T-helper 2 cell treated with Interferon-gamma antibody and Interleukin-4, amounts not matched to agents 100 ng/mL and 5 ng/mL, for 36 hours (primary cell): ENCODE measurements at regions not wholly inside any gene's neighbourhood (a gene's known extent, or its start where the extent isn't known, plus 50 kb on each side); places are given as distances from the start of the nearest gene placed in this dataset.
"Not testable (repeated sequence)": the region's sequence is repeated elsewhere in the genome, so short reads cannot be mapped to it uniquely, and the experiment has no call there.

ENCODE experiments used
- intact Hi-C: fragments of 100-400 bp; cut with micrococcal nuclease; formaldehyde crosslinking; loops from one replicate; pipeline ENCODE4 v1.15.1; 2023

DNA sequence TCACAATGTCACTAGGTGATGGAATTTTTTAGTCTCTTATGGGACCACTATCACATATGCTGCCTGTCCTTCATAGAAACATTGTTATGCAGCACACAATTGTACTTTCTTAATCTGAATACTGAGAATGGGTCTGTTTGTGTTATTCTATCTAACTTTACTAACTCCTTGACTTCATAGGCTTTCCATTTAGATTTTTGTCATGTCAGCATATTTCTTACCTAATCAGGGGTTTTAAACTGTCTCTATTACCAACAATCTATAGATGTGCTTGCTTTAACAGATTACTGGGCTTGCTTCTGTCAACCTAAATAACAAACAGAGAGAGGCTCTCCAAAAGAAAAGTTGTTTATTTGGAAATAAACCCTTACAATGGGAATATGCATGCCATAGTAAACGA, 289.6 kb upstream of the ZNF804A start:
- intact Hi-C loops: no loop called here

DNA sequence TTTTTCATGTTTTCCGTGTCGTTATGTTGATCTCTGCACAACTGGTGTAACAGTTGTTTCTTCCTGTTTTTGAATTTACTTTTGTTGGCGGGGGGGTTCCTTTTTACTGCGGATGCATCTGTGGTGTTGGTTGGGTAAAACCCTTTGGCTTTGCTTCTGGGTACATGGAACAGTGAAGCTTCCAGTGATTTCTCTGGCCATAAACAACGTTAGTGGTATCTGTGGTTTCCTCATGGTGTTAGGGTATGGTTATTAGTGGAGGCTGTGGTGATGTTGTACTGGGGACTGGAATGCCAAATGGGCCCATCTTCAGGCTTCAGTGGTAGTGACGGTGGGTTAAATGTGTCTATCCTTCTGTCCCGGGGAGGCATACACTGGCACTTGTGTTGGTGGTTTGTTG, 285.4 kb upstream of the ZNF804A start:
- intact Hi-C loops: no loop called here

- intact Hi-C loops: no loop called here
These were observed 283.5 kb upstream of the ZNF804A start for GRCh38 chr2:184314829-184315228.

DNA sequence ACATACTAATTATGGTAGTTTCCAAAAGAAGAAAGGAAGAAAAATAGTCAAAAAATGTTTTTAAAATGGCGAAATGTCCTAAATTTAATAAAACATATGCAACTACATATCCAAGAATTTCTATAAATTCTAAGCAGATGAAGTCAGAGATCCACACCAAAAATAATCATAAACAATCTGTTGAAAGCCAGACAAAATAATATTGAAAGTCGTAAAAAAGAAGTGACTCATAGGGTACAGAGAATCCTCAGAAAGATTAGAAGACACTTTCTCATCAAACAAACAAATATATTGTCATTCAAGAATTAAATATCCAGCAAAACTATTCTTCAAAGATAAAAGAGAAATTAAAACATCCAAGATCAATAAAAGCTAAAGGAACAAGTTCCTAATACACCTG, 281.4 kb upstream of the ZNF804A start:
- intact Hi-C loops: no loop called here

DNA sequence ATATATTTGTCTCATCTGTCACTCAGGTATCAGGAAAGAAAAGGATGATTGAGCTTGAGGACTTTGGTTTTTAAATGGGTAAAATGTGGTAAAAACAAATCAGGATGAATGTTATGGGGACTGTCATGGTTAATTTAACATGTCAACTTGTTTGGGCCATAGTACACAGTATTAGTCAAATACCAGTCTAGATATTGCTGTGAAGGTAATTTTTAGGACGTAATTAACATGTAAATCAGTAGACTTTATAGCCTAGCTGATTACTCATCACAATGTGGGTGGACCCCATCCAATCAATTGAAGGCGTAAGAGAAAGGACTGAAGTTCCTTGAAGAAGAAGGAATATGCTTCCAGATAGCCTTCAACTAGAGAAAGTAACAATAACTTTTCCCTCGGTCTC, 275.7 kb upstream of the ZNF804A start:
- intact Hi-C loops: no loop called here

DNA sequence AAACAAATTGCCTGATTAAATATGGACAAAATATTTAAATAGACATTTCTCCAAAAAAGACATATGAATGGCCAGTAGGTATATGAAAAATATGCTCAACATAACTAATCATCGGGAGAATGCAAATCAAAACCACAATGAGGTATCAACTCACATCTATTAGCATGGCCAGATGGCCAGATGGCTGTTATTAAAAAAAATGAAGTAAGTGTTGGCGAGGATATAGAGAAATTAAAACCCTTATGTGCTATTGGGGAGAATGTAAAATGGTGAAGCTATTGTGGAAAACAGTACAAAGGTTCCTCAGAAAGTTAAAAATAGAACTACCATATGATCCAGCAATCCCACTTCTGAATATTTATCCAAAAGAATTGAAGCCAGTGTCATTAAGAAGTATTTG, 272.3 kb upstream of the ZNF804A start:
- intact Hi-C loops: no loop called here

DNA sequence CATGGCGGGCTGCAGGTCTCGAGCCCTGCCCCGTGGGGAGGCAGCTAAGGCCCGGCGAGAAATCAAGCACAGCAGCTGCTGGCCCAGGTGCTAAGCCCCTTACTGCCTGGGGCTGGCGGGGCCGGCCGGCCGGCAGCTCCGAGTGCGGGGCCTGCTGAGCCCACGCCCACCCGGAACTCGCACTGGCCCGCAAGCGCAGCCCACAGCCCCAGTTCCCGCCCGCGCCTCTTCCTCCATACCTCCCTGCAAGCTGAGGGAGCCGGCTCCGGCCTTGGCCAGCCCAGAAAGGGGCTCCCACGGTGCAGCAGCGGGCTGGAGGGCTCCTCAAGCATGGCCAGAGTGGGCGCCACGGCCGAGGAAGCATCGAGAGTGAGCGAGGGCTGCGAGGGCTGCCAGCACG, 270.5 kb upstream of the ZNF804A start:
- intact Hi-C loops: not testable (repeated sequence)

GRCh38 chr2:184330561-184330960, 267.8 kb upstream of the ZNF804A start:
- intact Hi-C loops: not testable (repeated sequence)

DNA sequence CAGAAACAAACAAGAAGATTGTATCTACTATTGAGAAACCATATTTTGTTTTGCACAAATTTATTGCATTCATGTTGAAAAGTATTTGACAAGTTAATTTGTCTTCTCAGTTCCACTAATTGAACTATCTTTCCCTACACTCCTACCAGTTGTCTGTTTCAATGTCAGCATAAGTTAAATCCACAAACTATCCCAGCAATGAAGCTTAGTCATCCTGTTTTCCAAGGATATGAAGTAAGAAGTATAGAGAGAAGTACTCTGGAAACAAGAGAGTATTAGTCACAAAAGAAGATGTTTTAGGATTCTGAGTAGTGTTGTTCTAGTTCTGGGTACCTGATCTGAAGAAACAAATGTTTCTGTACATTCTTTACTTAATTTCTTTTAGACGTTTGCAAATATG, 261.6 kb upstream of the ZNF804A start:
- intact Hi-C loops: no loop called here

- intact Hi-C loops: no loop called here
These were observed 259.6 kb upstream of the ZNF804A start for GRCh38 chr2:184338771-184339170.

GRCh38 chr2:184339966-184340365, 258.4 kb upstream of the ZNF804A start:
- intact Hi-C loops: no loop called here

DNA sequence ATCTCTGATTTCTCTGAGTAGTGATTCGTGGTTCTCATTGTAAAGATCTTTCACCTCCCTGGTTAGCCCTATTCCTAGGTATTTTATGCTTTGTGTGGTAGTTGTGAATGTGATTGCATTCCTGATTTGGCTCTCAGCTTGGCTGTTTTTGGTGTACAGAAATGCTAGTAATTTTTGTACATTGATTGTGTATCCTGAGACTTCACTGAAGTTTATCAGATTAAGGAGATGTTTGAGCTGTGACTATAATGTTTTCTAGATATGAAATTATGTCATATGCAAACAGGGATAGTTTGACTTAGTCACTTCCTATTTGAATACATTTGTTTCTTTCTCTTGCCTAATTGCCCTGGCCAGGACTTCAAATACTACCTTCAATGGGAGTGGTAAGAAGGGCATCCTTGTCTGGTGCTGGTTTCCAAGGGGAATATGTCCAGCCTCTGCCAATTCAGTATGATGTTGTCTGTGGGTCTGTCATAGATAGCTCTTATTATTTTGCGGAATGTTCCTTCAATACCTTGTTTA, 251.9 kb upstream of the ZNF804A start:
- intact Hi-C loops: no loop called here

DNA sequence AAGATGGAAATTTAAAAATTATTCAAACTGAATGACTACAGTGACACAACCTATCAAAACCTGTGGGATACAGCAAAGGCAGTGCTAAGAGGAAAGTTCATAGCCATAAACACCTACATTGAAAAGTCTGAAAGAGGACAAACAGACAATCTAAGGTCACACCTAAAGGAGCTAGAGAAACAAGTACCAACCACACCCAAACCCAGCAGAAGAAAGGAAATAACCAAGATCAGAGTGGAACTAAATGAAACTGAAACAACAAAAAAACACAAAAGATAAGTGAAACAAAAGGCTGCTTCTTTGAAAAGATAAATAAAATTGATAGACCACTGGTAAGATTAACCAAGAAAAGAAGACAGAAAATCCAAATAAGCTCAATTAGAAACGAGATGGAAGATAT, 247.2 kb upstream of the ZNF804A start:
- intact Hi-C loops: no loop called here

DNA sequence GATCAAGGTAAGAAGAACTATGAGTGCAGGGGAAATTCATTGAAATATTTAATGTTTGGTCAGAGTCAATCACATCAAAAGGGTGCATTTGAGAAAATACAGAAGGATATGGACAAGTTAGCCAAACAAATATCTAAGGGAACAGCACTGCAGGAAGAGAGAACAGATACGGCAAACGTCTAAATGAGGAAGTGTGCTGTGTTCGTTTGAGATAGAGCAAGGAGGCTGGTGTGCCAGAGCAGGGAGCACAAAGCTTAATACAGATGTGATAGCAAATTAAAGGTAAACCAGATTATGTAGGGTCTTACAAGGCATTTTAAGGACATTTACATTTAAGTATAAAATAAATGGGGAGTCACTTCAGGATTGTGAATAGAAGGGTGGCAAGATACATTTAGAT, 241.3 kb upstream of the ZNF804A start:
- intact Hi-C loops: no loop called here

DNA sequence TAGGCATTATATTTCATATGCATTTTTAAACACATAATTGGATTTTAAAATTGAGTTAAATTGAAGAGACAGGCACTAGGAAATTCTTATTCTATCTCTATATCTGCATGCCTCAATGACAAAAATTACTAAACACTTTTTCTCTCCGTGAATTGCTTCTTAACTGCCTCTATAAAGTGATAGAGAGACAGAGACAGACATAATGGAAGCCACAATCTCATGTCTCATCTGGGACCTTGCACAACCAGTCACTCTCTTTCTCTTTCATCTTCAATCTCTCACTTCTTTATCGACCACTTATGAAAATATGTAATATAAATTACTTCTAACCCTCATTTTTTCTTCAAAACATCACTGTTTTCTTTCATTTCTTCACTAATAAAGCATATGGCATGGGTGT, 238.9 kb upstream of the ZNF804A start:
- intact Hi-C loops: no loop called here

- intact Hi-C loops: no loop called here
These were observed 235.1 kb upstream of the ZNF804A start for GRCh38 chr2:184363213-184363612.

DNA sequence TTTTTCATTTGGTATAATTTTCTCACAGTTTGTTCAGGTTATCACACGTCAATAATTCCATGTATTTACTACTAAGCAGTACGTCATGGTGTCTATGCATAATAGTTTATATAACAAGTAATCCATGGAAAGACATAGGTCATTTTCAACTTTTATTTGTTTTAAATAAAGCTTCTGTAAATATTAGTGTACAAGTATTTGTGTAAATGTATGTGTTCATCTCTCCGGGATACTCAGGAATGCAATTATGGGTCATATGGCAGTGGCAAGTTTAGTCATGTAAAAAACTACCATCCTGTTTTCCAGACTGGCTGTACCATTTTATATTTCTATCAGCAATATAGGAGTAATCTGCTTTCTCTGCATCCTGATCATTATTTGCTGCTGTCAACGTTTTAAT, 231.1 kb upstream of the ZNF804A start:
- intact Hi-C loops: no loop called here

DNA sequence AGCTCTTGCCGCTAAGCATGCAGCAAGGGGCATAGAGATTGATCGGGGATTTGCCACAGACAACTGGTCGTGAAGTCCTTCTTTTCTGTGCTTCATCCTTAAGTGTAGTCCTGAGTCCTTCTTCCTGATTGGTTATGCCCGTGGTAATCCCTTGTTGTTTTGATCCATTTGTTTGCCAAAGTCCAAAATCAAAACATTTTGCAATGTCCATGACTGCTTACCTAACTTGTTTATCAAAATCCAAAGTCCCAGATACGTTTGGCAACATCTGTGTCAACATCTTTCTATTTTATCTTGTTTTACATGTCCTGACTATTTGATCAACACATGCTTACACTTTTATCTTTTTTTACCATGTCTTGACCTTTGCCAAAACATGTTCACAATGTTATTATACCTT, 229.0 kb upstream of the ZNF804A start:
- intact Hi-C loops: no loop called here

GRCh38 chr2:184370954-184371353, 227.4 kb upstream of the ZNF804A start:
- intact Hi-C loops: no loop called here

GRCh38 chr2:184371641-184372040, 226.7 kb upstream of the ZNF804A start:
- intact Hi-C loops: no loop called here

DNA sequence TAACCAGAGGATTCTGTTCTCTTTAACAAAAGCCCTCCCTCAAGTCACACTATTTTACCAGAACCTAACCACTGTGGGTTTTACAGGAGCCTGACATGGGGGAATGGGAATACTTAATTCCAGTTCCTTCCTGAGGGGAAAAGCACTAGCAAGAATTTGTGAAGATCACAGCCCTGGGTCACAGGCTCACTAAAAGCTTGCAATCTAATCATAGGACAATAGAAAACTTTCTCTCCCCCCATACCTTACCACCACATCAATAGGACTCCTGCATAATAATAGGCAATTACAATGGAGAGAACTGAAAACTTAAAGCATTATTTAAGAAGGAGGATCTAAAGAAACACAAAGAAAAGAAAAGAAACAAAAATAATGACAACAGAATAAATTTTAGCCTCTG, 225.8 kb upstream of the ZNF804A start:
- intact Hi-C loops: no loop called here

DNA sequence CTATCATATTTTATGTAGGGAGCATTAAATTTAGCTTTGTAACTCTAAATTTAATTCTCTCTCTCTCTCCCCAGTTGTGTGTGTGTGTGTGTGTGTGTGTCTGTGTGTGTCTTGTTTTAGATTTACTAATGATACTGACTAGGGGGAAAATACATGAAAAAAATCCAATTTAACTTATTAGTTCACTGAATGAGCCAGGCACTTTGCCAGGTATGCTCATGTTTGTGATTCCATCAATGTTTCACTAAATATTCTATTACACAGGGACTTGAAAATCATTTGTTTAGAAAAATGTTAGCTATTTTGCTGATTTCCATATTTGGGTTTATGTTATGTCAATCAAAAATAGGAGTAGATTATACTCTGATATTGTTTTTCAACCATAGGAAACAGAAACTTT, 203.7 kb upstream of the ZNF804A start:
- intact Hi-C loops: no loop called here

DNA sequence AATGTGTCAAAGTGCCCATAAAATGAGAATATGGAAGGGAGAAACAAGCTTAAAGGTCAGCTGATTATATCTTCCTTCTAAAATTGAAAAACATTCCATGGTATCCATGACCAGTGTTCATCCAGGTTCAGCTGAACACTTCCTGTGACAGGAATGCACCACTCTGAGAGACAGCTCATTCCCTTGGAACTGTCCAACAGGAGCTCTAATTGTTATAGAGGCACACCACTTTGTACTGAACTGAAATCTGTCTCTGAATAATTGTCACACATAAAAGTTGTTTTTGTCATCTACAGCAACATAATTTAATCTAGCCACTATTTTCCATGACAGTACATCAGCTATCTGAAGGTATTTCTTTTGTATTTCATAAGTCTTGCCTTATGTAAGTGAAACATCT, 195.9 kb upstream of the ZNF804A start:
- intact Hi-C loops: no loop called here

DNA sequence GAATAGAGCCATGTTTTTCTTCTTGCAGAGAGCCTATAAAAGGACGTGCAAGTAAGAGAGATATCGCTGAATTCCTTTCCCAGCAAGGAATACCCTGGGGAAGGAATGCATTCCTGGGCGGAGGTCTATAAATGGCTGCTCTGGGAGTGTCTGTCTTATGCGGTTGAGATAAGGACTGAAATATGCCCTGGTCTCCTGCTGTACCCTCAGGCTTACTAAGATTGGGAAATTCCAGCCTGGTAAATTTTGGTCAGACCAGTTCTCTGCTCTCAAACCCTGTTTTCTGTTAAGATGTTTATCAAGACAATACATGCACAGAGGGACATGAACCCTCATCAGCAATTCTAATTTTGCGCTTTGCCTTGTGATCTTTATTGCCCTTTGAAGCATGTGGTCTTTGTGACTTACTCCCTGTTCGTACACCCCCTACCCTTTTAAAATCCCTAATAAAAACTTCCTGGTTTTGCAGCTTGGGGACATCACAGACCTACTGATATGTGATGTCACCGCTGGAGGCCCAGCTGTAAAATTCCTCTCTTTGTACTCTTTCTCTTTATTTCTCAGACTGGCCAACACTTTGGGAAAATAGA, 191.2 kb upstream of the ZNF804A start:
- intact Hi-C loops: not testable (repeated sequence)
